ENCODE measurements at regions not wholly inside any gene's neighbourhood (a gene's known extent, or its start where the extent isn't known, plus 50 kb on each side); places are given as distances from the start of the nearest gene placed in this dataset.

- no peak overlapping the region for H3K4me3 ChIP-seq (ENCODE audit: low read depth, poor library complexity, severe bottlenecking)
- intact Hi-C loops (cut with DNase I; ENCODE audit: low total_unique reads), result no loop called here
- no peak for TF ChIP-seq POLR2A (IDR thresholded peaks at IDR 0.05)
- no peak for DNase-seq (ENCODE audit: low spot score in 2 of 2)
- WGBS, 2 donors, result 56 to 73% methylated on average over 3 of the region's 3 CpGs
Measured at GRCh38 chr3:106282943-106283342, 414.1 kb upstream of the CBLB start.

- no peak for TF ChIP-seq POLR2A (IDR thresholded peaks at IDR 0.05)
- TF ChIP-seq CTCF (IDR thresholded peaks at IDR 0.05), result no peak
- WGBS, 2 donors, result 76 to 86% methylated on average over 4 of the region's 4 CpGs
- intact Hi-C loops (cut with DNase I; ENCODE audit: low total_unique reads), result no loop called here
- no peak for DNase-seq (ENCODE audit: low spot score in 2 of 2)
- H3K4me3 ChIP-seq (ENCODE audit: low read depth, poor library complexity, severe bottlenecking), result no peak overlapping the region
Measured at GRCh38 chr3:106288781-106289180, 420.0 kb upstream of the CBLB start.

GRCh38 chr3:106290304-106290997, 421.6 kb upstream of the CBLB start:
- H3K4me3 ChIP-seq (ENCODE audit: low read depth, poor library complexity, severe bottlenecking), result no peak overlapping the region

GRCh38 chr3:106293161-106293560, 424.3 kb upstream of the CBLB start:
- no peak for DNase-seq (ENCODE audit: low spot score in 2 of 2)
- WGBS, 2 donors, result 73 to 80% methylated on average over 3 of the region's 3 CpGs
- TF ChIP-seq CTCF (IDR thresholded peaks at IDR 0.05), result no peak
- TF ChIP-seq POLR2A (IDR thresholded peaks at IDR 0.05), result no peak
- H3K4me3 ChIP-seq (ENCODE audit: low read depth, poor library complexity, severe bottlenecking), result no peak overlapping the region
- intact Hi-C loops (cut with DNase I; ENCODE audit: low total_unique reads), result no loop called here

More at GRCh38 chr3:106290304-106290997, 421.6 kb upstream of the CBLB start:
- no peak for DNase-seq (ENCODE audit: low spot score in 2 of 2)
- TF ChIP-seq POLR2A (IDR thresholded peaks at IDR 0.05) (no peak), CTCF (IDR thresholded peaks at IDR 0.05) (no peak)
- WGBS, 2 donors, result 69 to 82% methylated on average over 1 of the region's 1 CpG
- intact Hi-C loops (cut with DNase I; ENCODE audit: low total_unique reads), result no loop called here

GRCh38 chr3:106294121-106294520, 425.3 kb upstream of the CBLB start:
- TF ChIP-seq POLR2A (IDR thresholded peaks at IDR 0.05), result no peak
- TF ChIP-seq CTCF (IDR thresholded peaks at IDR 0.05), result no peak
- no peak overlapping the region for H3K4me3 ChIP-seq (ENCODE audit: low read depth, poor library complexity, severe bottlenecking)
- intact Hi-C loops (cut with DNase I; ENCODE audit: low total_unique reads), result no loop called here
- DNase-seq (ENCODE audit: low spot score in 2 of 2), result no peak

GRCh38 chr3:106296062-106296461, 427.2 kb upstream of the CBLB start:
- intact Hi-C loops (cut with DNase I; ENCODE audit: low total_unique reads), result no loop called here
- DNase-seq (ENCODE audit: low spot score in 2 of 2), result no peak
- 75 to 94% methylated on average over 5 of the region's 5 CpGs for WGBS, 2 donors
- no peak overlapping the region for H3K4me3 ChIP-seq (ENCODE audit: low read depth, poor library complexity, severe bottlenecking)
- TF ChIP-seq CTCF (IDR thresholded peaks at IDR 0.05) (no peak), POLR2A (IDR thresholded peaks at IDR 0.05) (no peak)
